ENCODE measurements at regions not wholly inside any gene's neighbourhood (a gene's known extent, or its start where the extent isn't known, plus 50 kb on each side); places are given as distances from the start of the nearest gene placed in this dataset.
"Not testable (repeated sequence)": the region's sequence is repeated elsewhere in the genome, so short reads cannot be mapped to it uniquely, and the experiment has no call there.

- no peak overlapping the region for H2AFZ ChIP-seq (ENCODE audit: low read depth, low read length)
- no peaks in the 10 kb centered on the region for H4K20me1 ChIP-seq (ENCODE audit: insufficient read depth, low read length)
- H3K27me3 ChIP-seq (ENCODE audit: low read depth, low read length), result peaks cover 9% of the 10 kb centered on the region; the same call in 1 of the 2 replicates
- H3K9me3 ChIP-seq (ENCODE audit: insufficient read depth, low read length), result no peaks in the 10 kb centered on the region
- H3K27ac ChIP-seq (ENCODE audit: low read length), result no peak overlapping the region
- H3K4me1 ChIP-seq (ENCODE audit: low read length), result no peaks in the 10 kb centered on the region
- no peaks in the 10 kb centered on the region for H3K36me3 ChIP-seq (replicated peaks; ENCODE audit: low read depth, low read length)
- TF ChIP-seq EZH2phosphoT487 (IDR thresholded peaks at IDR 0.05; ENCODE audit: low read depth) (no peak), CTCF (IDR thresholded peaks at IDR 0.05; ENCODE audit: low read depth, low read length) (no peak)
- H3K4me3 ChIP-seq (ENCODE audit: low read length), result no peak overlapping the region
- no peak overlapping the region for H3K9ac ChIP-seq (ENCODE audit: low read length)
- H3K79me2 ChIP-seq (ENCODE audit: low read length), result no peaks in the 10 kb centered on the region
- H3K4me2 ChIP-seq (ENCODE audit: low read length), result no peak overlapping the region
These were observed 299.1 kb downstream of the DMAC1 start for GRCh38 chr9:7500521-7500920.

DNA sequence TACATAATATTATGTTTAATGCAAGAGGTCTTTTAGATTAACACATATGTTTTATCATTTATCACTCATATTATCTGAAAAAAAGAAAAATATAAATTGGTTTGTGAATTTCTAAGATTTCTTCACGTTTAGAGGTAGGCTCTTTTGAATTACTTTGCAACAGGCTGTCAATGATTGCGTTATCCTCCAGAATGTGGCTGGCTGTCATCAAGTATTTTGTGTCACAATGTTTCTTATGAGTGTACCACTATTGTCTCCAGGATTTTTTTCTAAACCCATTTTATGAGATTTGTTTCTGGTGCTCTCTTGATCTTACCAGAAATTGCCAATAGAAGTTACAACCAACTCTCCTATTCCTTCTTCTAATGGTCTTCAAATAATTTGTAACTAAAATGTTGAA is 307.9 kb downstream of the DMAC1 start:
- no peaks in the 10 kb centered on the region; the same call in 1 of the 2 replicates for H3K27me3 ChIP-seq (ENCODE audit: low read depth, low read length)
- H3K9ac ChIP-seq (ENCODE audit: low read length), result no peak overlapping the region
- H3K4me3 ChIP-seq (ENCODE audit: low read length), result no peak overlapping the region
- TF ChIP-seq EZH2phosphoT487 (IDR thresholded peaks at IDR 0.05; ENCODE audit: low read depth) (no peak), CTCF (IDR thresholded peaks at IDR 0.05; ENCODE audit: low read depth, low read length) (no peak)
- no peaks in the 10 kb centered on the region for H3K4me1 ChIP-seq (ENCODE audit: low read length)
- no peaks in the 10 kb centered on the region for H3K36me3 ChIP-seq (replicated peaks; ENCODE audit: low read depth, low read length)
- H3K9me3 ChIP-seq (ENCODE audit: insufficient read depth, low read length), result no peaks in the 10 kb centered on the region
- no peak overlapping the region for H3K27ac ChIP-seq (ENCODE audit: low read length)
- H4K20me1 ChIP-seq (ENCODE audit: insufficient read depth, low read length), result no peaks in the 10 kb centered on the region
- no peaks in the 10 kb centered on the region for H3K79me2 ChIP-seq (ENCODE audit: low read length)
- H3K4me2 ChIP-seq (ENCODE audit: low read length), result no peak overlapping the region
- H2AFZ ChIP-seq (ENCODE audit: low read depth, low read length), result no peak overlapping the region

GRCh38 chr9:7490317-7491108 is 309.1 kb downstream of the DMAC1 start:
- Histone ChIP-seq H3K9me3 (ENCODE audit: insufficient read depth, low read length) (no peaks in the 10 kb centered on the region), H3K4me2 (ENCODE audit: low read length) (no peak overlapping the region), H3K79me2 (ENCODE audit: low read length) (no peaks in the 10 kb centered on the region), H3K27ac (ENCODE audit: low read length) (no peak overlapping the region), H2AFZ (ENCODE audit: low read depth, low read length) (no peak overlapping the region), H3K4me1 (ENCODE audit: low read length) (no peaks in the 10 kb centered on the region), H3K4me3 (ENCODE audit: low read length) (no peak overlapping the region), H4K20me1 (ENCODE audit: insufficient read depth, low read length) (no peaks in the 10 kb centered on the region), H3K9ac (ENCODE audit: low read length) (no peak overlapping the region), H3K27me3 (ENCODE audit: low read depth, low read length) (no peaks in the 10 kb centered on the region; the same call in 1 of the 2 replicates), H3K36me3 (replicated peaks; ENCODE audit: low read depth, low read length) (no peaks in the 10 kb centered on the region)
- TF ChIP-seq EZH2phosphoT487 (IDR thresholded peaks at IDR 0.05; ENCODE audit: low read depth) (no peak), CTCF (IDR thresholded peaks at IDR 0.05; ENCODE audit: low read depth, low read length) (no peak)

- no peaks in the 10 kb centered on the region for H3K79me2 ChIP-seq (ENCODE audit: low read length)
- H3K4me1 ChIP-seq (ENCODE audit: low read length), result no peaks in the 10 kb centered on the region
- H3K27ac ChIP-seq (ENCODE audit: low read length), result no peak overlapping the region
- no peaks in the 10 kb centered on the region for H3K9me3 ChIP-seq (ENCODE audit: insufficient read depth, low read length)
- no peak for TF ChIP-seq EZH2phosphoT487 (IDR thresholded peaks at IDR 0.05; ENCODE audit: low read depth)
- TF ChIP-seq CTCF (IDR thresholded peaks at IDR 0.05; ENCODE audit: low read depth, low read length), result no peak
- no peak overlapping the region for H3K4me3 ChIP-seq (ENCODE audit: low read length)
- H3K9ac ChIP-seq (ENCODE audit: low read length), result no peak overlapping the region
- H3K27me3 ChIP-seq (ENCODE audit: low read depth, low read length), result no peaks in the 10 kb centered on the region; the same call in 1 of the 2 replicates
- H2AFZ ChIP-seq (ENCODE audit: low read depth, low read length), result no peak overlapping the region
- H3K36me3 ChIP-seq (replicated peaks; ENCODE audit: low read depth, low read length), result no peaks in the 10 kb centered on the region
- no peaks in the 10 kb centered on the region for H4K20me1 ChIP-seq (ENCODE audit: insufficient read depth, low read length)
- no peak overlapping the region for H3K4me2 ChIP-seq (ENCODE audit: low read length)
These were observed 310.5 kb downstream of the DMAC1 start for GRCh38 chr9:7489036-7489435.

GRCh38 chr9:7484014-7484413 is 315.6 kb downstream of the DMAC1 start:
- not testable (repeated sequence) for H3K36me3 ChIP-seq (replicated peaks; ENCODE audit: low read depth, low read length); H3K9ac ChIP-seq (ENCODE audit: low read length); H3K27me3 ChIP-seq (ENCODE audit: low read depth, low read length); H3K79me2 ChIP-seq (ENCODE audit: low read length); H3K4me1 ChIP-seq (ENCODE audit: low read length); H2AFZ ChIP-seq (ENCODE audit: low read depth, low read length); H3K9me3 ChIP-seq (ENCODE audit: insufficient read depth, low read length); H3K4me3 ChIP-seq (ENCODE audit: low read length); H4K20me1 ChIP-seq (ENCODE audit: insufficient read depth, low read length); H3K27ac ChIP-seq (ENCODE audit: low read length); H3K4me2 ChIP-seq (ENCODE audit: low read length)

Measured in OCI-LY3 (cell line).